B cell (primary cell): ENCODE measurements at regions not wholly inside any gene's neighbourhood (a gene's known extent, or its start where the extent isn't known, plus 50 kb on each side); places are given as distances from the start of the nearest gene placed in this dataset.

ENCODE experiments used
- ATAC-seq: fragments of 200-7000 bp; cut with Tn5 transposase; one replicate; pipeline ENCODE4 v1.10.0; 2021; ENCODE audit warnings: low read depth, mild to moderate bottlenecking, moderate number of reproducible peaks, moderate library complexity
- CTCF ChIA-PET: fragments of 350-600 bp; sonication (Branson Sonifier 250); formaldehyde crosslinking; loops from one replicate; lab custom pipeline; 2021; ENCODE audit warnings: antibody characterized with exemption, inconsistent platforms; lab: Charles Lee
- POLR2A ChIA-PET: fragments of 350-600 bp; sonication (Branson Sonifier 250); formaldehyde crosslinking; loops from one replicate; lab custom pipeline; 2021; ENCODE audit warnings: antibody characterized with exemption; lab: Charles Lee
- DNase-seq: peaks from one replicate; pipeline ENCODE4 v3.0.0; 2013
- H2AFZ ChIP-seq: 2 replicates; pipeline ENCODE4 v1.6.1; 2012; ENCODE audit warnings: mild to moderate bottlenecking, low read depth, low read length; ENCODE audit not compliant: insufficient read depth, poor library complexity, severe bottlenecking
- H3K27ac ChIP-seq, 2 donors: 1 replicate in 1 of 2; 2 replicates in 1 of 2; pipeline ENCODE4 v1.5.1; 2012 to 2013; ENCODE audit warnings: low read length in 2 of 2, mild to moderate bottlenecking in 2 of 2, moderate library complexity in 1 of 2
- H3K27me3 ChIP-seq, 4 experiments: fragments of 200-600 bp in 1 of 4; sonication (generic) in 1 of 4; replicated peaks in 1 of 4; 1 replicate in 2 of 4; 2 replicates in 2 of 4; pipeline versions ENCODE4 v1.6.1 to v1.7.0; 2013 to 2016; ENCODE audit warnings: low read length in 3 of 4, mild to moderate bottlenecking in 2 of 4, mixed read lengths in 1 of 4, moderate library complexity in 1 of 4; ENCODE audit not compliant: insufficient read depth in 4 of 4, control insufficient read depth in 3 of 4; ENCODE audit errors: control extremely low read depth in 1 of 4
- H3K36me3 ChIP-seq, 2 experiments: replicated peaks in 1 of 2; 1 replicate in 1 of 2; 2 replicates in 1 of 2; pipeline versions ENCODE4 v1.6.1 to v1.7.1; 2013; ENCODE audit warnings: low read length in 1 of 2; ENCODE audit not compliant: insufficient read depth in 2 of 2, control insufficient read depth in 1 of 2; ENCODE audit errors: control extremely low read depth in 1 of 2, extremely low read depth in 1 of 2
- H3K4me1 ChIP-seq, 2 donors: fragments of 200-600 bp in 1 of 2; sonication (generic) in 1 of 2; 1 replicate in 1 of 2; 2 replicates in 1 of 2; pipeline versions ENCODE4 v1.5.1 to v1.6.1; 2013 to 2017; ENCODE audit warnings: low read length in 2 of 2; ENCODE audit not compliant: control insufficient read depth in 2 of 2, insufficient read depth in 2 of 2
- H3K4me2 ChIP-seq: replicated peaks from 2 replicates; pipeline ENCODE3; 2012; ENCODE audit warnings: mild to moderate bottlenecking, low read depth, low read length; ENCODE audit not compliant: poor library complexity, severe bottlenecking
- H3K4me3 ChIP-seq, 5 experiments: fragments of 200-600 bp in 1 of 5; sonication (generic) in 1 of 5; 1 replicate in 3 of 5; 2 replicates in 2 of 5; pipeline versions ENCODE4 v1.5.1 to v1.7.0; 2011 to 2016; ENCODE audit warnings: low read length in 4 of 5, mild to moderate bottlenecking in 4 of 5, low read depth in 2 of 5, control low read depth in 1 of 5, moderate library complexity in 1 of 5; ENCODE audit not compliant: insufficient read depth in 1 of 5; ENCODE audit errors: control extremely low read depth in 1 of 5, extremely low read depth in 1 of 5
- H3K79me2 ChIP-seq: fragments of 200-600 bp; sonication (generic); one replicate; pipeline ENCODE4 v1.6.0; 2016; ENCODE audit warnings: low read length; ENCODE audit not compliant: control insufficient read depth, insufficient read depth
- H3K9ac ChIP-seq: fragments of 200-600 bp; sonication (generic); 2 replicates; pipeline ENCODE4 v1.6.1; 2017; ENCODE audit warnings: mild to moderate bottlenecking, low read length, moderate library complexity
- H3K9me3 ChIP-seq, 3 donors: one replicate each; pipeline versions ENCODE4 v1.6.1 to v1.7.1; 2013; ENCODE audit warnings: low read length in 2 of 3; ENCODE audit not compliant: control insufficient read depth in 2 of 3, insufficient read depth in 1 of 3; ENCODE audit errors: control extremely low read depth in 1 of 3
- H4K20me1 ChIP-seq: 2 replicates; pipeline ENCODE4 v1.6.0; 2012; ENCODE audit warnings: mild to moderate bottlenecking, low read length; ENCODE audit not compliant: insufficient read depth, control insufficient read depth, poor library complexity, severe bottlenecking
- H3K27ac Mint-ChIP-seq: one replicate; pipeline ENCODE4 v1.8.0; 2021; ENCODE audit warnings: mixed read lengths
- H3K27me3 Mint-ChIP-seq: one replicate; pipeline ENCODE4 v1.8.0; 2021; ENCODE audit warnings: mixed read lengths
- H3K4me1 Mint-ChIP-seq: one replicate; pipeline ENCODE4 v1.8.0; 2021; ENCODE audit warnings: mixed read lengths
- H3K4me3 Mint-ChIP-seq: one replicate; pipeline ENCODE4 v1.8.0; 2021; ENCODE audit warnings: mixed read lengths
- H3K9me3 Mint-ChIP-seq: one replicate; pipeline ENCODE4 v1.8.0; 2022; ENCODE audit warnings: mixed read lengths; ENCODE audit not compliant: insufficient read depth
- EZH2 ChIP-seq: IDR thresholded peaks from 2 replicates; pipeline ENCODE4 v1.6.1; 2012; ENCODE audit warnings: borderline replicate concordance, low read depth, mild to moderate bottlenecking, moderate library complexity, low read length; ENCODE audit not compliant: insufficient read depth, poor library complexity, severe bottlenecking
- WGBS: methylation state at CpG from one replicate; pipeline ENCODE4 v1.1.5; 2013; ENCODE audit warnings: missing lambda C conversion rate; ENCODE audit not compliant: insufficient coverage; 5-methylcytosine and 5-hydroxymethylcytosine counted together
- intact Hi-C: fragments of 100-400 bp; cut with micrococcal nuclease; formaldehyde crosslinking; loops from one replicate; pipeline ENCODE4 v1.10.0; 2022
- TF ChIP-seq, protein P1 (sequence below): fragments of 200-600 bp; IDR thresholded peaks from one replicate; pipeline ENCODE4 v1.8.0; 2022; ENCODE audit warnings: antibody characterized with exemption, mild to moderate bottlenecking

- CTCF ChIA-PET, result no interaction called here
- Histone ChIP-seq H3K79me2 (no peaks in the 10 kb centered on the region), H3K36me3 (no peaks in the 10 kb centered on the region), H3K9ac (no peak overlapping the region), H3K4me1 (no peaks in the 10 kb centered on the region), H3K4me2 (no peak overlapping the region), H3K9me3 (no peaks in the 10 kb centered on the region), H3K4me3 (no peak overlapping the region), H2AFZ (no peak overlapping the region), H4K20me1 (no peaks in the 10 kb centered on the region), H3K27ac (no peak overlapping the region), H3K27me3 (no peaks in the 10 kb centered on the region)
- Mint-ChIP-seq H3K27me3 (no peaks in the 10 kb centered on the region), H3K4me1 (no peaks in the 10 kb centered on the region), H3K4me3 (no peak overlapping the region), H3K9me3 (peaks cover 2% of the 10 kb centered on the region), H3K27ac (no peak overlapping the region)
- intact Hi-C loops, result no loop called here
- ATAC-seq (no peak), DNase-seq (no peak)
- WGBS, result no CpG with 5 or more reads among the region's 1 CpG
- POLR2A ChIA-PET, result no interaction called here
- TF ChIP-seq, protein P1, sequence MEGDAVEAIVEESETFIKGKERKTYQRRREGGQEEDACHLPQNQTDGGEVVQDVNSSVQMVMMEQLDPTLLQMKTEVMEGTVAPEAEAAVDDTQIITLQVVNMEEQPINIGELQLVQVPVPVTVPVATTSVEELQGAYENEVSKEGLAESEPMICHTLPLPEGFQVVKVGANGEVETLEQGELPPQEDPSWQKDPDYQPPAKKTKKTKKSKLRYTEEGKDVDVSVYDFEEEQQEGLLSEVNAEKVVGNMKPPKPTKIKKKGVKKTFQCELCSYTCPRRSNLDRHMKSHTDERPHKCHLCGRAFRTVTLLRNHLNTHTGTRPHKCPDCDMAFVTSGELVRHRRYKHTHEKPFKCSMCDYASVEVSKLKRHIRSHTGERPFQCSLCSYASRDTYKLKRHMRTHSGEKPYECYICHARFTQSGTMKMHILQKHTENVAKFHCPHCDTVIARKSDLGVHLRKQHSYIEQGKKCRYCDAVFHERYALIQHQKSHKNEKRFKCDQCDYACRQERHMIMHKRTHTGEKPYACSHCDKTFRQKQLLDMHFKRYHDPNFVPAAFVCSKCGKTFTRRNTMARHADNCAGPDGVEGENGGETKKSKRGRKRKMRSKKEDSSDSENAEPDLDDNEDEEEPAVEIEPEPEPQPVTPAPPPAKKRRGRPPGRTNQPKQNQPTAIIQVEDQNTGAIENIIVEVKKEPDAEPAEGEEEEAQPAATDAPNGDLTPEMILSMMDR, result no peak
- no peak for TF ChIP-seq EZH2
These were observed 313.3 kb upstream of the NFIA start for GRCh38 chr1:60769082-60769481.

DNA sequence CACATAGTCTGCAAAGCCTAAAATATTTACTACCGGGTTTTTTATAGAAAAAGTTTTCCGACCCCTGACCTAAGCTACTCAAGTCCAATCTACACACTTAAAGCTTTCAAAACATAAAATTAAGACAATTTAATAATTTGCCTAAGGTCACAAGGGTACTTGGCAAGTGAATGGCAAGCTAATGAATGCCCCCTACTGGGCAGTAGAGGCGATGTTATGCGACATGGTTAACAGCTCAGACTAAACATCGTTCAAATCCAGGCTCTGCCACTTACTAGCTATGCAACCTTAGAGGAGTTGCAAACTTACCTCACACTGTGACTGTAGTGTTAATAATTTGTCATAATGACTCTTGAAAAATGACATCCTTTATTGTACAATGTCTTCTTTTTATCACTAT is 317.2 kb upstream of the NFIA start:
- Histone ChIP-seq H4K20me1 (no peaks in the 10 kb centered on the region), H3K4me3 (no peak overlapping the region), H3K4me2 (no peak overlapping the region), H3K79me2 (no peaks in the 10 kb centered on the region), H3K27me3 (no peaks in the 10 kb centered on the region), H3K4me1 (no peaks in the 10 kb centered on the region), H2AFZ (no peak overlapping the region), H3K36me3 (no peaks in the 10 kb centered on the region), H3K9me3 (no peaks in the 10 kb centered on the region), H3K27ac (no peak overlapping the region), H3K9ac (no peak overlapping the region)
- Mint-ChIP-seq H3K4me1 (no peaks in the 10 kb centered on the region), H3K27me3 (no peaks in the 10 kb centered on the region), H3K9me3 (no peaks in the 10 kb centered on the region), H3K27ac (no peak overlapping the region), H3K4me3 (no peak overlapping the region)
- WGBS, result no CpG with 5 or more reads among the region's 5 CpGs
- ATAC-seq (no peak), DNase-seq (no peak)
- intact Hi-C loops, result no loop called here
- ChIA-PET CTCF (no interaction called here), POLR2A (no interaction called here)
- TF ChIP-seq EZH2, result no peak
- TF ChIP-seq, protein P1, result no peak
